Muscle of leg (tissue), 3 donors: ENCODE measurements at regions not wholly inside any gene's neighbourhood (a gene's known extent, or its start where the extent isn't known, plus 50 kb on each side); places are given as distances from the start of the nearest gene placed in this dataset.

ENCODE experiments used
- DNase-seq: peaks from one replicate; pipeline ENCODE4 v3.0.0; 2013
- H3K27ac ChIP-seq: one replicate; pipeline ENCODE4 v1.5.1; 2013; ENCODE audit warnings: mild to moderate bottlenecking, low read length, control low read depth
- H3K27me3 ChIP-seq: one replicate; pipeline ENCODE4 v1.6.1; 2013; ENCODE audit warnings: low read length; ENCODE audit not compliant: control insufficient read depth, insufficient read depth
- H3K36me3 ChIP-seq: one replicate; pipeline ENCODE4 v1.6.1; 2013; ENCODE audit warnings: low read length; ENCODE audit not compliant: control insufficient read depth, insufficient read depth
- H3K4me1 ChIP-seq: one replicate; pipeline ENCODE4 v1.6.1; 2013; ENCODE audit warnings: low read length; ENCODE audit not compliant: control insufficient read depth, insufficient read depth
- H3K4me3 ChIP-seq: one replicate; pipeline ENCODE4 v1.5.1; 2013; ENCODE audit warnings: low read length, control low read depth
- H3K9me3 ChIP-seq: replicated peaks from 2 replicates; pipeline ENCODE4 v1.6.1; 2013; ENCODE audit warnings: low read depth, low read length; ENCODE audit not compliant: control insufficient read depth
- WGBS: methylation state at CpG from one replicate; pipeline ENCODE4 v1.1.5; 2013; ENCODE audit warnings: missing lambda C conversion rate; ENCODE audit not compliant: insufficient coverage; 5-methylcytosine and 5-hydroxymethylcytosine counted together

GRCh38 chr10:127827354-127828140 lies 65.2 kb downstream of the CLRN3 start:
- DNase-seq = no peak

More at GRCh38 chr10:127827354-127828140, 65.2 kb downstream of the CLRN3 start:
- H3K4me3 ChIP-seq = no peak overlapping the region
- peaks cover under 1% of the 10 kb centered on the region for H3K4me1 ChIP-seq
- peaks cover 4% of the 10 kb centered on the region for H3K27me3 ChIP-seq
- 66% methylated on average over 5 of the region's 6 CpGs for WGBS
- no peaks in the 10 kb centered on the region for H3K36me3 ChIP-seq
- H3K9me3 ChIP-seq = peaks cover 3% of the 10 kb centered on the region
- no peak overlapping the region for H3K27ac ChIP-seq
